HG03060 (cell line): ENCODE measurements at regions not wholly inside any gene's neighbourhood (a gene's known extent, or its start where the extent isn't known, plus 50 kb on each side); places are given as distances from the start of the nearest gene placed in this dataset.

Source experiments
- ATAC-seq: cut with Tn5 transposase; IDR thresholded peaks from one replicate; pipeline ENCODE4 v1.9.1; 2021; ENCODE audit warnings: low read depth, moderate number of reproducible peaks; ENCODE audit not compliant: unreplicated experiment

DNA sequence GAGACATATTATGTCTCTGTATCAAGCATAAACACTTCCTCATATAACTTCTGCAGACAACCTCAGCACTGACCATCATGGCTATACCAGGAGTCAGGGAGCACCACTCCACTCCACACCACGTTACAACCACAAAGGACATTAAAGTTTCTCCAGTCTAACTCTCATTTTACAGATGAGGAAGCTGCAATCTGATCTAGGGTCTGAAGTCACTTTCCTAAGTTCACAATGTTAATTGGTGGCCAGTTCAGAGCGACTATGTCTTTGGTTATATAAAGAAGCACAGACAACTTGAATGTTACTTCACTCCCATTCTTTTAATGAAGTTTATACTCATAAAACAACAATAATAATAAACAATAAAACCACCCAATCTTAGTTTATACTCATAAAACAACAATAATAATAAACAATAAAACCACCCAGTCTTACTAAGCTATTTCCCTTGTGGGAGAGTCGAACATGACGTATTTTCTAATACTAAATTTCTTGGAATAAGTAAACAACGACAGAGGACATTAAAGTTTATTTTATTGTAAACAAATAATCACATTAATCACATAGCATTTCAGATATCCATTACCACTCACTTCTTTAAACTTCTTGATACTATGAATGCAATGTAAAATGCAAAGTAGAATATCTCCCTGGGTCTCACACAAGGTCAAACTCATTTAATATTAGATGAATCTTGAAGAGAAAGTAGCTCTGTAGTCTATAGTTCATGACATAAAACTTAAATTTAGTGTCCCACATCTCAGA is 72.4 kb upstream of the SSTR1 start:
- no peak for ATAC-seq

DNA sequence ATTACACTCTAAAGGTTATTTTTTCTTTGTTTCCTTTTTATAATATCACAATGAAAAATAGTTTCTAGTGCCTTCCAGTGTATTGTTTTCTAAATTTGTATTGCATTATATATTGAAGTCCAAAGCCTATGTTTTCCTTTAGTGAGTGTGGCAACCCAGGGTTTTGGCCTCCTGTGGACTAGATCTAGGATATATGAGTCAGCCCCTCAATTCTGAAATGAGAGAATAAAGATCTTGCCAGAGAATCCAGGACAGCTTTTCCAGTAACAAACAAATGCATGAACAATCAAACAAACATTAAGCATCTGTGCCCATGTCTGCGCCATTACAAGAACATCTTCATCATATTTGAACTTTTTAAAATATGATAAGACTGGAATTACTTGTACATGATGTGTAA is 70.7 kb upstream of the SSTR1 start:
- no peak for ATAC-seq

DNA sequence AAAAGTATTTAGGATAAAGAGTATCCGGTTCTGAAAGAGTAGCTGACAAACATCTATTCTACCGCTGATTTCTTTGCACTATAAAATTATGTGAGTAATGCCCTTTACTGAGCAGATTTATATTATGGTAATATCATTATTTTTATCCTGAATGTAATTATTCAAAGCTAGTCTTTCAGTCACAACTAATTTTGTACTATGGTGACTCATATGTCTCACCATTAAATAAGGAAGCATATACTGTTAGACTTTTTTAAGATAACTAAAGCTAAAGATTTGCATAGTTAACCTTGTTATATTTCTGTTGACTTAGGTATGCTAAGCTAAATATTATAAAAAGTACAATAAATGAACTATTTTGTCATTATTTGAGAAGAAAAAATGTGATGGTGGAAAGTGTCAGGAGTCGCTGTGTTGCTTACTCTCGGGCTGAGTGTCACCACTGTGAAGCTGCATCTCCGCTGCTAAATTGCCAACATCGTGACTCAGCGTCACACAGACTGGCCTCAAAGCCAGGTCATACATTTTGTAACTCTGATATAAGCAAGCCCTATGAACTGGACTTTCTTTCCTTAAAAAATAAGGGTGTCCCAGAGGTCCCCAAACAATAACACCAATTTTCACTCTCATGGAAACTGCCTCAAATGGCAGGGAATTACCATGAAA is 69.1 kb upstream of the SSTR1 start:
- ATAC-seq: no peak

DNA sequence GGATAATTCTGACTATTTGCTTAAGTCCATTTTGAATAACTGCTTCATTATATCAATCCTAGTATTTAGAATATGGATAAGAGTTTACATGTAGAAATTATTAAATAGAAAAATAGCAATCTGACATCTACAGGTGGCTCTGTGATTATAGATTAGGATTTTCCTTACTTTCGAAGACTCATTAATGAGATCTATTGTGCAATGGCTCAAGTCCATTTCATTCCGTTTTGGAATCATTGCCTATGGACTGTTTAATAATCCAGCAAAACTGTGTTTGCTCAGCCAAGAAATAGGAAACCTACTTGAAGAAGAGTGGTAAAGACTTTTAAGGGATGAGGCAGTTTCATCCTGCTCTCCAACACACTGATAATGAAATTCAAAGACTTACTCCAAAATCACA is 67.8 kb upstream of the SSTR1 start:
- no peak for ATAC-seq

DNA sequence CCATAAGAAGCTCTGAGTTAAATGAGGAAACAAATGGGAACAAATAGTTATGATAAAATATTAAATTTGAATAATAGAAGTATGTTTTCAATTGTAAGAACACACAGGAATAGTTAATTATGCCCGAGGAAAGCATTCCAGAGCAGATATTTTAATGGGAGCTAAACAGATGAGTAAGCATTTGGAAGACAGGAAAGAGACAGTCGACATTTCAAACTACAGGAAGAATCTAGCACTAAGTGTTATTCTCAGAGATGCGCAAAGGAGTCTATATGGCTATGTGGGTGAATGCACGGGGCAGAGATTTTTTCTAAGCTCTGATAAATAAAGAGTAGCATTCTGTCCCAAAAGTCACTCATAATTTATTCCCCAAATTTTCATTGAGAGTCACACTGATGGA is 64.5 kb upstream of the SSTR1 start:
- ATAC-seq: no peak

DNA sequence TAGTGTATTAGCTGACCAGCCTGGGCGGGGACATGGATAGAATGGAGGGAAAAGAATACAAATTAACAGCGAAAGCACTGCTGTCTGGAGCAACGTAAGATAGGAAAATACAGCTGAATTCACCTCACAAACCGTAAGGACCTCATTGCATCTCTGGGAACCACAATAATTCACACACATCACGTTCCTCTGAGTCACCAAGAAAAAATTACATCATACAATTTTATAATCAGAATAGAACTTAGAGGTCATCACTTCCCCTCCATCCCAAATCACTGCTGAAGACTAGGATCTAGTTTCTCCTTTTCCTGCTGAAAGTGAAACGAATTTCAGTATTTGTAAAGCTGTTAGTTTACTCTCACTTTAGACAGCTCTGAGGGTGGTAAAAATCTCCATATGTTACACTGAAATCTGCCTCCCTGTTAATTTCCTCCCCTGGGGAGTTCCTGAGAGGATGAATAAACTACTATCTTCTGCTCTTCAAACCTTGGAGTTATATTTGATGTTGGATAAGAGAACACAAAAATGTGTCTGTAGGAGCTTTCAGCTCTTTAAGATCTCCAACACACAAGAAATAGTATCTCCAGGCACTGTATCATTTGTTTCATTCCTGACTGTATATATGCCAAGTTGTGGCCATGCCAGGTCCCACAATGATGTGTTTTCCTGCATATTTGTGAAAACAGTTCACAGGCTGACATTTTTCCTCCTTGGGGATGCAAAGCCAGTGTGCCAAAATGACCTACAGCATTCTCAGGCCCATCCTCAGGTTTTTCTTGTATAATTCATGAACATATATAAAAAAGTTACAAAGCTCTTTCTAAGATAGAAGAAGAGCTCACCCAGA is 63.8 kb upstream of the SSTR1 start:
- no peak for ATAC-seq

DNA sequence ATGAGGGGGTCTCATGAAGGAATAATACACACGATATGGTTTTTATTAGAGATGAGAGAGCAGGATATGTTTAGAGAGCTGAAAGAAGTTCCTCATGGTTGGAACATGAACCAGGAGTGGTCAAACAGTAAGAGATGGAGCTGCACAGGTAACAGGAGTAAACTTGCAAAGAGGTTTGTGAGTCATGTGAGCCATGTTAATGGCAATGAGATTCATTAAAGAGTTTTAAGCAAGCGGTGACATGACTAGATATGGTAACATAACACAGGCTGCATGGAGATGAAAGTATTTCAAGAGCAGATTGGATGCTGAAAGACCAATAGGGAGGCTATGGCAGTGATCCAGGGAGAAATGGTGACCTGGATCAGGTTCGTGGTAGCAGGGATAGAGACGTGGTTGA is 62.6 kb upstream of the SSTR1 start:
- no peak for ATAC-seq

DNA sequence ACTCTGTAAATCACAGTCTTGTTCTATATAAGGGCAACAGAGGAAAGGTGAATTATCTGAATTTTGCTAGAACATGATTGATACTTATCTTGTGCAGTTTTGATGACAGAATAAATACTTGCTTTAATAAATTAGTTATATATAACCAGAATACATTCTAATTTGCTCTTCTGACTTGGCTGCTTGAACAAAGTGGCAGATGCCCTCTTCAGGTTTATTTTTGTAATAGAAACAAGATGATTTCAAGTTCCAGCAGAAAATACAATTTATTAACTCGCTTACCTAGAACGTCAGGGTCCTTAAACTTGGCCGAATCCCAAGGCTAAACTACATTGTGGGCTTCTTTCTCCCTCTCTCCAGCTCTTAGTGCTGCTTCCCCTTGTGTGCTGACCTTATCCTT is 57.6 kb upstream of the SSTR1 start:
- ATAC-seq: no peak
